SK-N-SH (cell line): ENCODE measurements at regions not wholly inside any gene's neighbourhood (a gene's known extent, or its start where the extent isn't known, plus 50 kb on each side); places are given as distances from the start of the nearest gene placed in this dataset.

Experiments
- CTCF ChIA-PET: fragments of 300-600, 350-600 bp; formaldehyde crosslinking; extraction: SDS; loops from one replicate; lab custom pipeline; 2021; lab: Yijun Ruan, JAX
- POLR2A ChIA-PET: fragments of 350-600 bp; sonication (Branson Sonifier 250); formaldehyde crosslinking; extraction: SDS; loops from one replicate; lab custom pipeline; 2020; ENCODE audit warnings: antibody characterized with exemption, inconsistent platforms; lab: Yijun Ruan, JAX
- DNase-seq: peaks from one replicate; pipeline ENCODE4 v3.0.0; 2012
- H2AFZ ChIP-seq: fragments of 200-600 bp; sonication (generic); 2 replicates; pipeline ENCODE4 v1.8.1; 2016; ENCODE audit warnings: antibody characterized with exemption, mild to moderate bottlenecking, low read depth
- H3F3A ChIP-seq: fragments of 200-600 bp; sonication (generic); replicated peaks from 2 replicates; pipeline ENCODE3; 2016; ENCODE audit warnings: antibody characterized with exemption, mild to moderate bottlenecking; ENCODE audit not compliant: insufficient read depth
- H3K27ac ChIP-seq, 2 experiments: fragments of 200-500 bp in 1 of 2; fragments of 200-600 bp in 1 of 2; sonication (Bioruptor generic) in 1 of 2; sonication (generic), shearing (Covaris generic) in 1 of 2; 2 replicates each; pipeline versions ENCODE4 v1.5.1 to v1.6.1; 2014 to 2016; ENCODE audit warnings: low read depth in 2 of 2, inconsistent platforms in 1 of 2, low read length in 1 of 2, mild to moderate bottlenecking in 1 of 2, mixed read lengths in 1 of 2
- H3K27me3 ChIP-seq: fragments of 200-600 bp; sonication (generic), shearing (Covaris generic); 2 replicates; pipeline ENCODE4 v1.6.1; 2016; ENCODE audit warnings: mixed run types; ENCODE audit not compliant: insufficient read depth
- H3K36me3 ChIP-seq, 2 experiments: fragments of 200-500 bp in 1 of 2; fragments of 200-600 bp in 1 of 2; sonication (Bioruptor generic) in 1 of 2; sonication (generic) in 1 of 2; replicated peaks in 1 of 2; 2 replicates each; pipeline versions ENCODE3 to v1.5.1; 2014 to 2016; ENCODE audit warnings: low read length in 1 of 2, mild to moderate bottlenecking in 1 of 2; ENCODE audit not compliant: insufficient read depth in 2 of 2, control insufficient read depth in 1 of 2
- H3K4me1 ChIP-seq, 2 experiments: fragments of 200-500 bp in 1 of 2; fragments of 200-600 bp in 1 of 2; sonication (Bioruptor generic) in 1 of 2; sonication (generic), shearing (Covaris generic) in 1 of 2; 2 replicates each; pipeline versions ENCODE4 v1.5.1 to v1.6.1; 2014 to 2016; ENCODE audit warnings: low read depth in 1 of 2, low read length in 1 of 2, mixed run types in 1 of 2; ENCODE audit not compliant: insufficient read depth in 2 of 2, control insufficient read depth in 1 of 2
- H3K4me2 ChIP-seq: fragments of 200-600 bp; sonication (generic), shearing (Covaris generic); 2 replicates; pipeline ENCODE4 v1.6.1; 2017; ENCODE audit warnings: mixed run types
- H3K4me3 ChIP-seq, 2 experiments: fragments of 200-500 bp in 1 of 2; fragments of 200-600 bp in 1 of 2; sonication (Bioruptor generic) in 1 of 2; sonication (generic), shearing (Covaris generic) in 1 of 2; 2 replicates each; pipeline versions ENCODE4 v1.5.1 to v1.8.1; 2014 to 2016; ENCODE audit warnings: low read depth in 2 of 2, inconsistent platforms in 1 of 2, low read length in 1 of 2, mild to moderate bottlenecking in 1 of 2, mixed read lengths in 1 of 2, moderate library complexity in 1 of 2
- H3K79me2 ChIP-seq: fragments of 200-600 bp; sonication (generic); 2 replicates; pipeline ENCODE4 v1.8.1; 2017; ENCODE audit warnings: mild to moderate bottlenecking; ENCODE audit not compliant: insufficient read depth
- H3K9ac ChIP-seq: fragments of 200-600 bp; sonication (generic); 2 replicates; pipeline ENCODE4 v1.6.1; 2017; ENCODE audit warnings: mixed run types
- H3K9me2 ChIP-seq: fragments of 200-600 bp; sonication (generic); 2 replicates; pipeline ENCODE4 v1.6.1; 2017; ENCODE audit warnings: mixed run types
- H3K9me3 ChIP-seq: fragments of 200-600 bp; sonication (generic); 2 replicates; pipeline ENCODE4 v1.6.1; 2017; ENCODE audit warnings: mixed run types, mild to moderate bottlenecking, moderate library complexity
- H4K20me1 ChIP-seq: fragments of 200-600 bp; sonication (generic); 2 replicates; pipeline ENCODE4 v1.6.1; 2017; ENCODE audit warnings: mild to moderate bottlenecking, mixed run types; ENCODE audit not compliant: insufficient read depth
- EP300 ChIP-seq, 2 experiments: IDR thresholded peaks; 2 replicates each; pipeline versions ENCODE4 v1.4.0 to v1.6.1; 2012; ENCODE audit warnings: borderline replicate concordance in 1 of 2, low read depth in 1 of 2, low read length in 1 of 2
- FOSL2 ChIP-seq: IDR thresholded peaks from 2 replicates; pipeline ENCODE4 v1.4.0; 2012; ENCODE audit warnings: low read depth, mild to moderate bottlenecking, moderate library complexity, borderline replicate concordance
- FOXJ3 ChIP-seq: sonication (generic); formaldehyde crosslinking; IDR thresholded peaks from 2 replicates; pipeline ENCODE4 v1.5.1; 2020; ENCODE audit warnings: mild to moderate bottlenecking, missing genetic modification reagents
- GATA2 ChIP-seq: sonication (generic); formaldehyde crosslinking; IDR thresholded peaks from 2 replicates; pipeline ENCODE4 v1.5.0; 2020; ENCODE audit warnings: mild to moderate bottlenecking, missing genetic modification reagents
- JUND ChIP-seq: IDR thresholded peaks from 2 replicates; pipeline ENCODE4 v1.4.0; 2012
- NRF1 ChIP-seq: IDR thresholded peaks from 2 replicates; pipeline ENCODE4 v1.6.1; 2012; ENCODE audit warnings: low read depth, mild to moderate bottlenecking, low read length
- RAD21 ChIP-seq: IDR thresholded peaks from 2 replicates; pipeline ENCODE4 v1.6.1; 2012; ENCODE audit warnings: mild to moderate bottlenecking, low read length
- RCOR1 ChIP-seq: fragments of 150-350 bp; IDR thresholded peaks from 2 replicates; pipeline ENCODE4 v1.6.1; 2017; ENCODE audit warnings: antibody characterized with exemption, low read length
- RXRA ChIP-seq: IDR thresholded peaks from 2 replicates; pipeline ENCODE4 v1.4.0; 2012; ENCODE audit warnings: low read depth, mild to moderate bottlenecking, borderline replicate concordance
- SIN3A ChIP-seq: IDR thresholded peaks from 2 replicates; pipeline ENCODE4 v1.6.1; 2012; ENCODE audit warnings: low read depth, mild to moderate bottlenecking, low read length, moderate library complexity, borderline replicate concordance
- YY1 ChIP-seq: IDR thresholded peaks from 2 replicates; pipeline ENCODE4 v1.4.0; 2012; ENCODE audit warnings: low read depth, mild to moderate bottlenecking
- WGBS: methylation state at CpG from one replicate; pipeline ENCODE4 v1.1.6; 2017; ENCODE audit warnings: low lambda C conversion rate; 5-methylcytosine and 5-hydroxymethylcytosine counted together
- TF ChIP-seq, protein P1 (sequence below): fragments of 150-350 bp; IDR thresholded peaks from 2 replicates; pipeline ENCODE4 v1.6.1; 2016; ENCODE audit warnings: mild to moderate bottlenecking, low read depth, low read length
- TF ChIP-seq, protein P2 (sequence below): fragments of 150-350 bp; IDR thresholded peaks from 2 replicates; pipeline ENCODE4 v1.6.1; 2017; ENCODE audit warnings: antibody characterized with exemption, low read length, low read depth, borderline replicate concordance
- TF ChIP-seq, protein P3 (sequence below): IDR thresholded peaks from 2 replicates; pipeline ENCODE4 v1.4.0; 2012; ENCODE audit warnings: low read depth, borderline replicate concordance
- TF ChIP-seq, protein P4 (sequence below): fragments of 200-600 bp; sonication (generic); IDR thresholded peaks from 2 replicates; pipeline ENCODE4 v1.6.1; 2017; ENCODE audit warnings: antibody characterized with exemption, mild to moderate bottlenecking, moderate library complexity
- TF ChIP-seq, protein P5 (sequence below): IDR thresholded peaks from 2 replicates; pipeline ENCODE4 v1.4.0; 2012; ENCODE audit warnings: low read depth, borderline replicate concordance

DNA sequence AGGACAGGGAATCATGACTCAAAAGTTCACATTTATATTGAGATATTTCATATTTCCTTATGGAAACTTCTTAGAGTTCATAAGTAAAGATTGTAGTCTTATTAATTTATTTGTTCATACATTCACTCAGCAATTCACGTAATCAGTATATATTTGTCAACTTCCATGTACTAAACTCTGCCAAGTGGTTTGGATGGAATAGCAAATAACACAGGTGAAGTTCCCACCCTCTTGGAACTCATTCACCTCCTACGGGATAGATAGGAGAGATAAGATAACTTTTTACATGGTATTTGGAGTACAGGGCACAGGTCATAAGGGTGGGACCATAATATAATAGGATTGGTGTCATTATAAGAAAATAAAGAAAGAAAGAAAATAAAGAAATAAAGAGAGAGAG lies 234.0 kb downstream of the CDC14C start (continued):
- TF ChIP-seq, protein P1, sequence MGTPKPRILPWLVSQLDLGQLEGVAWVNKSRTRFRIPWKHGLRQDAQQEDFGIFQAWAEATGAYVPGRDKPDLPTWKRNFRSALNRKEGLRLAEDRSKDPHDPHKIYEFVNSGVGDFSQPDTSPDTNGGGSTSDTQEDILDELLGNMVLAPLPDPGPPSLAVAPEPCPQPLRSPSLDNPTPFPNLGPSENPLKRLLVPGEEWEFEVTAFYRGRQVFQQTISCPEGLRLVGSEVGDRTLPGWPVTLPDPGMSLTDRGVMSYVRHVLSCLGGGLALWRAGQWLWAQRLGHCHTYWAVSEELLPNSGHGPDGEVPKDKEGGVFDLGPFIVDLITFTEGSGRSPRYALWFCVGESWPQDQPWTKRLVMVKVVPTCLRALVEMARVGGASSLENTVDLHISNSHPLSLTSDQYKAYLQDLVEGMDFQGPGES = no peak
- no peak for TF ChIP-seq NRF1
- no peak for TF ChIP-seq SIN3A
- no peak for TF ChIP-seq RXRA
- TF ChIP-seq, all 33 proteins: peak for 0

DNA sequence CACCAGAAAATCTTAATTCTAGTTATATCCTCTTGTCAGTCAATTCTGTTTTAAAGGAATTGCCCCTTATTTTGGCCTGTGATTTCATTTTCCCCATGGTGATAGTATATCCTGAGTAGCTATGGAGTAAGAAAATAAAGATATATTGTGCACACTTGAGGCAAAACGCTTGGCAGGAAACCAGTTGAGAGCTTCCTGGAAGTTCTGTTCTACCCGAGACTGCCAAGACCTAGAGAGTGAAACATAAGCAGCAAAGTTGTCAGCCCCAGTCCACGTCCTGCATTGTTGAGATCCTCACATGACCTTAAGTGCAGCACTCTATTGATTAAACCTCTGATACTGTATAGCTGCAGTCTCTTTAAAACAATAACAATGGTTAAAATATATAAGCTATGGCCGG lies 235.2 kb downstream of the CDC14C start:
- no peak overlapping the region for H3K9ac ChIP-seq
- H3K27ac ChIP-seq = no peak overlapping the region
- H3K4me3 ChIP-seq = no peak overlapping the region
- no peaks in the 10 kb centered on the region for H3K9me3 ChIP-seq
- no peak overlapping the region for H2AFZ ChIP-seq
- no peak for TF ChIP-seq GATA2 (CRISPR knock-in tag)
- TF ChIP-seq, protein P2, sequence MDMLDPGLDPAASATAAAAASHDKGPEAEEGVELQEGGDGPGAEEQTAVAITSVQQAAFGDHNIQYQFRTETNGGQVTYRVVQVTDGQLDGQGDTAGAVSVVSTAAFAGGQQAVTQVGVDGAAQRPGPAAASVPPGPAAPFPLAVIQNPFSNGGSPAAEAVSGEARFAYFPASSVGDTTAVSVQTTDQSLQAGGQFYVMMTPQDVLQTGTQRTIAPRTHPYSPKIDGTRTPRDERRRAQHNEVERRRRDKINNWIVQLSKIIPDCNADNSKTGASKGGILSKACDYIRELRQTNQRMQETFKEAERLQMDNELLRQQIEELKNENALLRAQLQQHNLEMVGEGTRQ = no peak
- TF ChIP-seq YY1 = no peak
- no peak for TF ChIP-seq FOXJ3 (CRISPR knock-in tag)
- TF ChIP-seq, protein P3, sequence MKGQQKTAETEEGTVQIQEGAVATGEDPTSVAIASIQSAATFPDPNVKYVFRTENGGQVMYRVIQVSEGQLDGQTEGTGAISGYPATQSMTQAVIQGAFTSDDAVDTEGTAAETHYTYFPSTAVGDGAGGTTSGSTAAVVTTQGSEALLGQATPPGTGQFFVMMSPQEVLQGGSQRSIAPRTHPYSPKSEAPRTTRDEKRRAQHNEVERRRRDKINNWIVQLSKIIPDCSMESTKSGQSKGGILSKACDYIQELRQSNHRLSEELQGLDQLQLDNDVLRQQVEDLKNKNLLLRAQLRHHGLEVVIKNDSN = no peak
- TF ChIP-seq RCOR1 = no peak
- no peak for TF ChIP-seq RXRA
- TF ChIP-seq FOSL2 = no peak
- TF ChIP-seq RAD21 = no peak
- no peak for TF ChIP-seq JUND
- TF ChIP-seq, all 33 proteins: peak for 0
- Histone ChIP-seq H3K4me2 (no peak overlapping the region), H3K36me3 (no peaks in the 10 kb centered on the region), H3K27me3 (no peaks in the 10 kb centered on the region), H3K4me1 (no peaks in the 10 kb centered on the region), H3K9me2 (no peaks in the 10 kb centered on the region), H3K79me2 (no peaks in the 10 kb centered on the region), H3F3A (no peaks in the 10 kb centered on the region), H4K20me1 (no peaks in the 10 kb centered on the region)
- WGBS = 4% methylated on average over 4 of the region's 4 CpGs
- DNase-seq = no peak
- ChIA-PET CTCF (no interaction called here), POLR2A (no interaction called here)

DNA sequence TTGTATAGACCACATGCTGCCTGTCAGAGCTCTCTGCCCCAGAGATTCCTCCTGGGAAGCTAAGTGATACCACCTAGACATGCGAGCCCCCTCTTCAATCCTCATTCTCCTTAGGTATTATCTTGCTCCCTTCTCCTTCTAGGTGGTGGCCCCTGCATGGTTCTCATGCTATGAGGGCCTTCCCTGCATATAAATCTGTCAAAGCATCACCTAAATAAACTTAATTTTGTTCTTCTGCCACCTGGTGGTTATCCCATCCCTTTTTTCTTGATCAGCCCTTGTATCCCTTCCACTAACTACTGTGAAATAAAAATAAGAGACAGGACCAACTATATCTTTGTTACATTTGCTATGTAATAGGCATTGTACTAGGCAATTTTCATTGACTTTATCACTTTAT lies 242.1 kb downstream of the CDC14C start:
- peak; percentile 1 for DNase-seq
- no peaks in the 10 kb centered on the region for H3F3A ChIP-seq
- no peaks in the 10 kb centered on the region; the same call in 1 of the 2 replicates for H4K20me1 ChIP-seq
- ChIA-PET POLR2A (no interaction called here), CTCF (interaction anchor here (0.8 to 1.7 kb wide), 3 partner anchors 165 to 867 kb away, joined by 3 to 6 read pairs (median 4); no protein-coding TSS in a partner anchor)
- H3K9me3 ChIP-seq = no peaks in the 10 kb centered on the region
- no peak overlapping the region for H3K27ac ChIP-seq
- TF ChIP-seq, protein P4, sequence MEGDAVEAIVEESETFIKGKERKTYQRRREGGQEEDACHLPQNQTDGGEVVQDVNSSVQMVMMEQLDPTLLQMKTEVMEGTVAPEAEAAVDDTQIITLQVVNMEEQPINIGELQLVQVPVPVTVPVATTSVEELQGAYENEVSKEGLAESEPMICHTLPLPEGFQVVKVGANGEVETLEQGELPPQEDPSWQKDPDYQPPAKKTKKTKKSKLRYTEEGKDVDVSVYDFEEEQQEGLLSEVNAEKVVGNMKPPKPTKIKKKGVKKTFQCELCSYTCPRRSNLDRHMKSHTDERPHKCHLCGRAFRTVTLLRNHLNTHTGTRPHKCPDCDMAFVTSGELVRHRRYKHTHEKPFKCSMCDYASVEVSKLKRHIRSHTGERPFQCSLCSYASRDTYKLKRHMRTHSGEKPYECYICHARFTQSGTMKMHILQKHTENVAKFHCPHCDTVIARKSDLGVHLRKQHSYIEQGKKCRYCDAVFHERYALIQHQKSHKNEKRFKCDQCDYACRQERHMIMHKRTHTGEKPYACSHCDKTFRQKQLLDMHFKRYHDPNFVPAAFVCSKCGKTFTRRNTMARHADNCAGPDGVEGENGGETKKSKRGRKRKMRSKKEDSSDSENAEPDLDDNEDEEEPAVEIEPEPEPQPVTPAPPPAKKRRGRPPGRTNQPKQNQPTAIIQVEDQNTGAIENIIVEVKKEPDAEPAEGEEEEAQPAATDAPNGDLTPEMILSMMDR = peak; percentile 56
- TF ChIP-seq, protein P3 = no peak
- TF ChIP-seq EP300 (IDR thresholded peaks at IDR 0.05; ENCODE audit: borderline replicate concordance in 1 of 2, low read depth in 1 of 2, low read length in 1 of 2) = no peak
- TF ChIP-seq FOSL2 = no peak
- TF ChIP-seq RAD21 = 0 out of 2 replicates have a peak, but pooled peaks have one; percentile 14
- TF ChIP-seq, protein P5, sequence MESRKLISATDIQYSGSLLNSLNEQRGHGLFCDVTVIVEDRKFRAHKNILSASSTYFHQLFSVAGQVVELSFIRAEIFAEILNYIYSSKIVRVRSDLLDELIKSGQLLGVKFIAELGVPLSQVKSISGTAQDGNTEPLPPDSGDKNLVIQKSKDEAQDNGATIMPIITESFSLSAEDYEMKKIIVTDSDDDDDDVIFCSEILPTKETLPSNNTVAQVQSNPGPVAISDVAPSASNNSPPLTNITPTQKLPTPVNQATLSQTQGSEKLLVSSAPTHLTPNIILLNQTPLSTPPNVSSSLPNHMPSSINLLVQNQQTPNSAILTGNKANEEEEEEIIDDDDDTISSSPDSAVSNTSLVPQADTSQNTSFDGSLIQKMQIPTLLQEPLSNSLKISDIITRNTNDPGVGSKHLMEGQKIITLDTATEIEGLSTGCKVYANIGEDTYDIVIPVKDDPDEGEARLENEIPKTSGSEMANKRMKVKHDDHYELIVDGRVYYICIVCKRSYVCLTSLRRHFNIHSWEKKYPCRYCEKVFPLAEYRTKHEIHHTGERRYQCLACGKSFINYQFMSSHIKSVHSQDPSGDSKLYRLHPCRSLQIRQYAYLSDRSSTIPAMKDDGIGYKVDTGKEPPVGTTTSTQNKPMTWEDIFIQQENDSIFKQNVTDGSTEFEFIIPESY = no peak
- no peaks in the 10 kb centered on the region for H3K27me3 ChIP-seq
- 0% methylated on average over 1 of the region's 1 CpG for WGBS
- no peaks in the 10 kb centered on the region for H3K79me2 ChIP-seq
- H3K4me2 ChIP-seq = no peak overlapping the region
- no peaks in the 10 kb centered on the region for H3K4me1 ChIP-seq
- no peaks in the 10 kb centered on the region for H3K36me3 ChIP-seq
- H3K4me3 ChIP-seq = no peak overlapping the region
- no peaks in the 10 kb centered on the region for H3K9me2 ChIP-seq
- H2AFZ ChIP-seq = no peak overlapping the region
- H3K9ac ChIP-seq = no peak overlapping the region
